Parathyroid adenoma (tissue), 2 donors: ENCODE measurements at regions not wholly inside any gene's neighbourhood (a gene's known extent, or its start where the extent isn't known, plus 50 kb on each side); places are given as distances from the start of the nearest gene placed in this dataset.
A peak's percentile ranks its signal among the peaks of the same experiment; 100 is the strongest.

Experiments
- H2AFZ ChIP-seq: fragments of 300-600 bp; sonication (generic); one replicate; pipeline ENCODE4 v1.7.0; 2017; ENCODE audit warnings: antibody characterized with exemption, mild to moderate bottlenecking
- H3K27ac ChIP-seq: fragments of 300-600 bp; sonication (generic); one replicate; pipeline ENCODE4 v1.7.0; 2017
- H3K27me3 ChIP-seq: fragments of 300-600 bp; sonication (generic); one replicate; pipeline ENCODE4 v1.7.0; 2017; ENCODE audit warnings: low read length; ENCODE audit not compliant: control insufficient read depth, insufficient read depth
- H3K36me3 ChIP-seq: fragments of 300-600 bp; sonication (generic); one replicate; pipeline ENCODE4 v1.7.0; 2017; ENCODE audit warnings: low read length; ENCODE audit not compliant: control insufficient read depth, insufficient read depth
- H3K4me1 ChIP-seq: fragments of 300-600 bp; sonication (generic); one replicate; pipeline ENCODE4 v1.7.0; 2017; ENCODE audit warnings: control low read depth
- H3K4me2 ChIP-seq: fragments of 300-600 bp; sonication (generic); one replicate; pipeline ENCODE4 v1.7.0; 2017; ENCODE audit warnings: low read length
- H3K4me3 ChIP-seq: fragments of 300-600 bp; sonication (generic); one replicate; pipeline ENCODE4 v1.7.0; 2017; ENCODE audit warnings: low read depth, low read length
- H3K79me2 ChIP-seq: fragments of 300-600 bp; sonication (generic); one replicate; pipeline ENCODE4 v1.7.0; 2017; ENCODE audit warnings: control low read depth
- H3K9ac ChIP-seq: fragments of 300-600 bp; sonication (generic); one replicate; pipeline ENCODE4 v1.7.0; 2017; ENCODE audit warnings: mild to moderate bottlenecking
- H3K9me3 ChIP-seq: fragments of 300-600 bp; sonication (generic); one replicate; pipeline ENCODE4 v1.7.0; 2017; ENCODE audit warnings: low read length; ENCODE audit not compliant: control insufficient read depth
- TF ChIP-seq, protein P1 (sequence below): fragments of 300-600 bp; sonication (generic); IDR thresholded peaks from one replicate; pipeline ENCODE4 v1.7.0; 2017; ENCODE audit warnings: antibody characterized with exemption, mild to moderate bottlenecking
- donor health status: primary hyperparathyroidism.

DNA sequence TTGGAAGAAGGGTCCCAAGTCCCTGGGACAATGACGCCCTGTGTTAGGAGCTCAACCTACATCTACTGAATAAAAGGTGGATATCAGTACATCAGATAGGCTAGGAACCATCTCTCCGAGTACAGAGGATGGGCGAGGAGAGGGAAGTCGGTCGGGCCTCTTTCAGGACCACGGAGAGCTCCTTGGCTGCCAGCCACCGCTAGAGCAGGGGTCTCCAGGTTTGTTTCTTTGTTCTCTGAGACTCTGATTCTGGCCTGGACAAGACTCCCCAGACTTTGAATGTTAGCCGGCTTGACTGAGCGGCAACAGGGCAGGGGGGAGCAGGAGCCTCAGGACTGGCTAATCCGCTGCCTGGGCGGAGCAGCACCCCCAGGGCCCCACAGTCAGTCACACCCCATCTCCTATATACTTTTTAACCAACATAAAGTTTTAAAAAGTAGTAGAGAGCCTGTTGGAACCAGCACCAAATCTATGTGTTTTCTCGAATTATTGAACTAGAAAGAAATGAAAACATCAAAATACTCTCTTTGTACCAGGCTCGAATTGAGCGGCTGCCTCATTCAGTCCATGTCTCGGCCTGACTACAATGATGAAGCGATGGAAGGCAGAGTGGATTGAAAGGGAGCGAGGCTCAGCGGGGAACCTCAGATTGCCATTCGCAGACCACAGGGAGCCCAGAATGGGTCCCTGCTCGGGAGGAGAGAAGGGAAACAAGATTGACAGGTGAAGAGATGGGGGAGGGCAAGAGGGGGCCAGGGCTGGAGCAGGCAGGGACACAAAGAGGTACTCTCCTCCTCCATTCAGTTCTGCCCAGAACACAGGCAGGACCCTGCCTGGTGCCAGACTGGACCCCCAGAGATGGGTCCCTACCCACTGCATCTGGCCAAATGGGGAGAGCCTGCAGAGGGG, 131.6 kb downstream of the TPRA1 start:
- Histone ChIP-seq H3K27ac (no peak overlapping the region), H3K9ac (no peak overlapping the region), H3K4me2 (no peak overlapping the region), H3K4me3 (no peak overlapping the region), H3K9me3 (no peaks in the 10 kb centered on the region), H3K27me3 (no peaks in the 10 kb centered on the region), H2AFZ (no peak overlapping the region), H3K79me2 (no peaks in the 10 kb centered on the region), H3K4me1 (no peaks in the 10 kb centered on the region), H3K36me3 (no peaks in the 10 kb centered on the region)
- TF ChIP-seq, protein P1, sequence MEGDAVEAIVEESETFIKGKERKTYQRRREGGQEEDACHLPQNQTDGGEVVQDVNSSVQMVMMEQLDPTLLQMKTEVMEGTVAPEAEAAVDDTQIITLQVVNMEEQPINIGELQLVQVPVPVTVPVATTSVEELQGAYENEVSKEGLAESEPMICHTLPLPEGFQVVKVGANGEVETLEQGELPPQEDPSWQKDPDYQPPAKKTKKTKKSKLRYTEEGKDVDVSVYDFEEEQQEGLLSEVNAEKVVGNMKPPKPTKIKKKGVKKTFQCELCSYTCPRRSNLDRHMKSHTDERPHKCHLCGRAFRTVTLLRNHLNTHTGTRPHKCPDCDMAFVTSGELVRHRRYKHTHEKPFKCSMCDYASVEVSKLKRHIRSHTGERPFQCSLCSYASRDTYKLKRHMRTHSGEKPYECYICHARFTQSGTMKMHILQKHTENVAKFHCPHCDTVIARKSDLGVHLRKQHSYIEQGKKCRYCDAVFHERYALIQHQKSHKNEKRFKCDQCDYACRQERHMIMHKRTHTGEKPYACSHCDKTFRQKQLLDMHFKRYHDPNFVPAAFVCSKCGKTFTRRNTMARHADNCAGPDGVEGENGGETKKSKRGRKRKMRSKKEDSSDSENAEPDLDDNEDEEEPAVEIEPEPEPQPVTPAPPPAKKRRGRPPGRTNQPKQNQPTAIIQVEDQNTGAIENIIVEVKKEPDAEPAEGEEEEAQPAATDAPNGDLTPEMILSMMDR, result no peak

DNA sequence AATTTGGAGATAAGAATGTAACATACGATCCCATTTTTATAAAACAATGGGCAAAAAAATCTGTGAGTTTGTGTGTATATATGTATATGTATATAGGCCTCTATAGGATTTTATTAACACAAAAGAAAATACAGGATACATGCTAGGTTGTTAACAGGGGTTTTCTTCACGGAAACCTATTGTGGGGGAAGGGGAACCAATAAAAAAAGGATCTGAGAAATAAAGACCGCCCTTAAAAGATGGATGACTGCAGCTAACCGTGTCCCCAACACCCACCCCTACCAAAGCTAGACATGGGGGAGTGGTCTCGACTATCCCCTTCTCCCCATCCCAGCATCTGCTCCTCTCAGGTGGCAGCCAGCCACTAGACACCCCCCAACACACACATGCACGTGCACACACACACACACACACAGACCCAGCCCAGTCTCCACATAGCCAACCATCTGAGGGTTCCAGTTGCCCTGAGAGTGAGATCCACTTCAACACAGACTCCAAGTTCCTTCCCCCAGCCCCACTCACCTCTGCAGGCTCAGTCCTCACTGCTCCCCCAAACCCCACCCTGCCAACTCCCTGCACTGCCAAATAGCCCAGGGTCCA, 132.9 kb downstream of the TPRA1 start:
- no peaks in the 10 kb centered on the region for H3K9me3 ChIP-seq
- no peak overlapping the region for H3K9ac ChIP-seq
- H3K79me2 ChIP-seq, result no peaks in the 10 kb centered on the region
- H3K4me1 ChIP-seq, result no peaks in the 10 kb centered on the region
- TF ChIP-seq, protein P1, result no peak
- H3K27me3 ChIP-seq, result no peaks in the 10 kb centered on the region
- no peaks in the 10 kb centered on the region for H3K36me3 ChIP-seq
- no peak overlapping the region for H3K27ac ChIP-seq
- no peak overlapping the region for H3K4me2 ChIP-seq
- H2AFZ ChIP-seq, result no peak overlapping the region
- H3K4me3 ChIP-seq, result no peak overlapping the region

DNA sequence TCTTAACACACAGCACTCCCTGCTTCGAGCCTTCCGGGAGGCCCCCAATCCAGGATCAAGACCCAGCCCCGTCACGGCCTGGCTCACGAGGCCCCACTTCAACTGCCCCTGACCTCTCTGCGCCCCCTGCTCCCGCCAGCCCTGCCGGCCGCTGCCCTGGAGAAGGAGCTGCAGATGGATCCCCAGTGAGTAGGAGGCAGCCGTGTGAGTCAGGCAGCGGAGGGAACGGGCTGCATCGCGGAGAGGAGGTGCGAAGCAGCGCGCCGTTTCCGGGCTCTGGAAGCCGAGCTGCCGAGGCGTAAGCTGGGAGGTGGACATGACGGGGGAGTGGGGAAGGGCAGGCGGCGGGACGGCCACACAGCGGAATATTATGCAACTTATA, 133.4 kb downstream of the TPRA1 start:
- no peaks in the 10 kb centered on the region for H3K9me3 ChIP-seq
- no peak overlapping the region for H3K9ac ChIP-seq
- TF ChIP-seq, protein P1, result no peak
- no peaks in the 10 kb centered on the region for H3K27me3 ChIP-seq
- H2AFZ ChIP-seq, result peak overlapping the region; percentile 48
- H3K79me2 ChIP-seq, result no peaks in the 10 kb centered on the region
- no peak overlapping the region for H3K27ac ChIP-seq
- no peaks in the 10 kb centered on the region for H3K4me1 ChIP-seq
- peak overlapping the region; percentile 33 for H3K4me2 ChIP-seq
- H3K36me3 ChIP-seq, result no peaks in the 10 kb centered on the region
- no peak overlapping the region for H3K4me3 ChIP-seq

DNA sequence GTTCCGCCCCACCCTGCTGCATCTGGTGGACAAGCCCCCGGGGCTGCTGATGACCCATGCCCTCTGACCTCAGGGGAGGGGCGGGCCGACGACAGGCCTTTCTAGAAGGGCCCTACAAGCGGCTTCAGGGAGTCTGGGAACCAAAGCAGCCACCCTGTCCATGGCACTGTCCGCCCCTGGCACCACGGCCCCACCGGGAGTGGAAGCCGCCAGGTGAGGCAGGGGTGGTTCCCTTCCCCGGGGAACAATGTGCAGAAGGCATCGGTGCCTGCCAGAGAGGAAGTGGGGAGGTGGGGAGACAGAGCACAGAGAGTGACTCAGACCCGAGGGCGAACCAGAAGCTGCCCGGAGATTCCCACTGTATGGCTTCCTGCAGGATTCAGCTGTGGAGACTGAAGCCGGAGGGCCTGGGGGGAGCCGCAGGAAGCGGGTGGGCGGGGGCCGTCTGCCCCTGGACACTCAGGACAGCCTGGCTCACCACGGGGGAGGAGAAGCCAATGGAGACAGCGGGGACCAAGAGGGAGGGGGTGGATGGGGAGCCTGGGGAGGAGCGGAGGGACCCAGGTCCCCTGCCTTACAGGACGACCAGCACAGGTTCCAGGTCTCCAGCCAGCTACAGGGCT, 134.0 kb downstream of the TPRA1 start:
- H3K79me2 ChIP-seq, result no peaks in the 10 kb centered on the region
- no peaks in the 10 kb centered on the region for H3K36me3 ChIP-seq
- TF ChIP-seq, protein P1, result no peak
- H3K9me3 ChIP-seq, result no peaks in the 10 kb centered on the region
- H3K9ac ChIP-seq, result no peak overlapping the region
- peak overlapping the region; percentile 33 for H3K4me2 ChIP-seq
- no peak overlapping the region for H3K4me3 ChIP-seq
- H3K27me3 ChIP-seq, result no peaks in the 10 kb centered on the region
- H3K4me1 ChIP-seq, result no peaks in the 10 kb centered on the region
- H2AFZ ChIP-seq, result peak overlapping the region; percentile 48
- H3K27ac ChIP-seq, result no peak overlapping the region
